Ovary (tissue), 7 donors: ENCODE measurements at regions not wholly inside any gene's neighbourhood (a gene's known extent, or its start where the extent isn't known, plus 50 kb on each side); places are given as distances from the start of the nearest gene placed in this dataset.
"Not testable (repeated sequence)": the region's sequence is repeated elsewhere in the genome, so short reads cannot be mapped to it uniquely, and the experiment has no call there.

ENCODE experiments used
- DNase-seq, 5 donors: peaks; one replicate each; pipeline ENCODE4 v3.0.0-alpha.2; 2019 to 2020
- H3K27ac ChIP-seq, 2 donors: fragments of 200-600 bp; one replicate each; pipeline versions ENCODE4 v1.5.1 to v1.8.0; 2019 to 2022
- H3K27me3 ChIP-seq: fragments of 200-600 bp; one replicate; pipeline ENCODE4 v1.8.0; 2022
- H3K36me3 ChIP-seq: fragments of 200-600 bp; sonication (generic); one replicate; pipeline ENCODE4 v1.5.1; 2019
- H3K4me1 ChIP-seq: one replicate; pipeline ENCODE4 v1.8.1; 2013; ENCODE audit warnings: mild to moderate bottlenecking, moderate library complexity; ENCODE audit not compliant: insufficient read depth
- H3K4me3 ChIP-seq: fragments of 200-600 bp; sonication (generic); one replicate; pipeline ENCODE4 v1.5.1; 2017
- H3K9me3 ChIP-seq, 2 donors: fragments of 200-600 bp in 1 of 2; sonication (generic) in 1 of 2; one replicate each; pipeline versions ENCODE4 v1.5.1 to v1.8.1; 2013 to 2019; ENCODE audit warnings: mild to moderate bottlenecking in 1 of 2, moderate library complexity in 1 of 2
- CTCF ChIP-seq, 3 donors: fragments of 450-650 bp in 2 of 3; fragments of 200-600 bp in 1 of 3; IDR thresholded peaks; one replicate each; pipeline versions ENCODE4 v1.5.1 to v1.8.0; 2016 to 2022; ENCODE audit warnings: antibody characterized with exemption in 3 of 3, mild to moderate bottlenecking in 1 of 3
- EP300 ChIP-seq: sonication (generic); formaldehyde crosslinking; IDR thresholded peaks from one replicate; pipeline ENCODE4 v1.6.1; 2017; ENCODE audit warnings: antibody characterized with exemption
- POLR2A ChIP-seq: fragments of 450-650 bp; IDR thresholded peaks from one replicate; pipeline ENCODE4 v1.6.1; 2017; ENCODE audit warnings: antibody characterized with exemption, mild to moderate bottlenecking, moderate library complexity
- WGBS, 3 donors: extraction: QIAGEN DNeasy Blood & Tissue Kit in 1 of 3; methylation state at CpG; one replicate each; pipeline versions ENCODE4 v1.1.5 to v1.1.7; 2013 to 2017; 5-methylcytosine and 5-hydroxymethylcytosine counted together
- intact Hi-C, 4 donors: fragments of 100-400 bp; cut with DNase I; formaldehyde crosslinking; loops; one replicate each; pipeline versions ENCODE4 v1.11.0 to v1.15.1; 2022 to 2023
- donor health status: DM: no; HTN: no; CAD: no; lungs with moderate emphysema.
- donor health status: DM: no; HTN: no; CAD: no.
- donor health status: Bipolar disorder and iron deficiency.
- donor health status: DM: no; HTN: no; CAD: no.
- donor health status: DM: yes; HTN: yes; CAD: no.

GRCh38 chr6:16898640-16899396, 137.6 kb upstream of the ATXN1 start:
- Histone ChIP-seq H3K9me3 (no peaks in the 10 kb centered on the region), H3K36me3 (no peaks in the 10 kb centered on the region), H3K27ac (no peak overlapping the region), H3K27me3 (no peaks in the 10 kb centered on the region), H3K4me1 (no peaks in the 10 kb centered on the region), H3K4me3 (no peak overlapping the region)
- WGBS, 3 donors, result 64 to 70% (median 65%) methylated on average over 8 of the region's 8 CpGs
- DNase-seq, result no peak
- intact Hi-C loops, result no loop called here
- TF ChIP-seq POLR2A (no peak), CTCF (IDR thresholded peaks at IDR 0.05) (no peak), EP300 (no peak)

- no peak for DNase-seq
- no peak overlapping the region for H3K27ac ChIP-seq
Observed at GRCh38 chr6:16897669-16898068, 136.4 kb upstream of the ATXN1 start.

GRCh38 chr6:16894301-16894700, 133.0 kb upstream of the ATXN1 start:
- no peak for DNase-seq
- intact Hi-C loops, result no loop called here
- H3K4me1 ChIP-seq, result no peaks in the 10 kb centered on the region
- H3K4me3 ChIP-seq, result no peak overlapping the region
- H3K27me3 ChIP-seq, result no peaks in the 10 kb centered on the region
- no peaks in the 10 kb centered on the region for H3K9me3 ChIP-seq
- no peak overlapping the region for H3K27ac ChIP-seq
- no peak for TF ChIP-seq CTCF (IDR thresholded peaks at IDR 0.05)
- no peak for TF ChIP-seq POLR2A
- no peak for TF ChIP-seq EP300
- H3K36me3 ChIP-seq, result no peaks in the 10 kb centered on the region

More at GRCh38 chr6:16897669-16898068, 136.4 kb upstream of the ATXN1 start:
- intact Hi-C loops, result no loop called here
- no peaks in the 10 kb centered on the region for H3K9me3 ChIP-seq
- no peaks in the 10 kb centered on the region for H3K36me3 ChIP-seq
- WGBS, 3 donors, result 84 to 94% (median 90%) methylated on average over 5 of the region's 5 CpGs
- no peaks in the 10 kb centered on the region for H3K27me3 ChIP-seq
- no peaks in the 10 kb centered on the region for H3K4me1 ChIP-seq
- H3K4me3 ChIP-seq, result no peak overlapping the region
- no peak for TF ChIP-seq CTCF (IDR thresholded peaks at IDR 0.05)
- no peak for TF ChIP-seq EP300
- no peak for TF ChIP-seq POLR2A

GRCh38 chr6:16891110-16891509, 129.8 kb upstream of the ATXN1 start:
- H3K27me3 ChIP-seq, H3K27ac ChIP-seq, H3K36me3 ChIP-seq, intact Hi-C loops, H3K4me1 ChIP-seq, H3K4me3 ChIP-seq, DNase-seq, H3K9me3 ChIP-seq: not testable (repeated sequence)
- 75 to 87% (median 81%) methylated on average over 7 of the region's 7 CpGs for WGBS, 3 donors

- TF ChIP-seq POLR2A (no peak), CTCF (IDR thresholded peaks at IDR 0.05) (no peak), EP300 (no peak)
- Histone ChIP-seq H3K36me3 (no peaks in the 10 kb centered on the region), H3K27me3 (no peaks in the 10 kb centered on the region), H3K4me1 (no peaks in the 10 kb centered on the region), H3K27ac (no peak overlapping the region), H3K9me3 (no peaks in the 10 kb centered on the region), H3K4me3 (no peak overlapping the region)
- intact Hi-C loops, result no loop called here
- no peak for DNase-seq
- 49 to 66% (median 53%) methylated on average over 4 of the region's 4 CpGs for WGBS, 3 donors
Observed at GRCh38 chr6:16885411-16886160, 124.3 kb upstream of the ATXN1 start.
